NCI-H69 (cell line): ENCODE measurements at regions not wholly inside any gene's neighbourhood (a gene's known extent, or its start where the extent isn't known, plus 50 kb on each side); places are given as distances from the start of the nearest gene placed in this dataset.
A peak's percentile ranks its signal among the peaks of the same experiment; 100 is the strongest.

Experiments
- DNase-seq: peaks from one replicate; lab custom pipeline; 2025; lab: John Stamatoyannopoulos, UW

DNA sequence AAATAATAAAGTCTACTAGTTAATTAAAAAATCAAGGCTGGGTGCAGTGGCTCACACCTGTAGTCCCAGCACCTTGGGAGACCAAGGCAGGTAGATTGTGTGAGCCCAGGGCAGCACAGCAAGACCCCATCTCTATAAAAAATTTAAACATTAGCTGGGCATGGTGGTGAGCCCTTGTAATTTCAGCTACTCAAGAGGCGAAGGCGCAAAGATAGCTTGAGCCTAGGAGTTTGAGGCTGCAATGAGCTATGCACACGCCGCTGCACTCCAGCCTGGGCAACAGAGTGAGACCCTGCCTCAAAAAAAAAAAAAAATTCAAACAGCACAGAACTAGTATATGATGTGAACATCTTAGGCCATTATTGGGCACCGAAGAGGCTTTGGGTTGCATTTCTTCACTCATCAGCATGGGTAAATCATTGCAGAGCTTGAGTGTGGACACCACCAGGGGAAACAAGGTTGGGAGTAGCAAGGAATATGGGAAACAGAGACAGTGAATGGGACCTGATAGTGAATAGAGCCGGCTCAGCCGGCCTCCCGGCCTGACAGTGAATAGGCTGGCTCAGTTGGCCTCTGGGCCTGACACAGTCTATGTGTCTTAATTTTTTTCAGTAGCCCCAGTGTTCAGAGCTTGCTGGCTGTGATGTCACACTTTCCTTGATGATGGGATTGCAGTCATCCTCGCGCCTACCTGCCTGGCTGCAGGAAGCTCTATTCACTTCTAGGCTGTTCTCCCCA, 89.1 kb upstream of the ERRFI1 start:
- DNase-seq, result no peak

DNA sequence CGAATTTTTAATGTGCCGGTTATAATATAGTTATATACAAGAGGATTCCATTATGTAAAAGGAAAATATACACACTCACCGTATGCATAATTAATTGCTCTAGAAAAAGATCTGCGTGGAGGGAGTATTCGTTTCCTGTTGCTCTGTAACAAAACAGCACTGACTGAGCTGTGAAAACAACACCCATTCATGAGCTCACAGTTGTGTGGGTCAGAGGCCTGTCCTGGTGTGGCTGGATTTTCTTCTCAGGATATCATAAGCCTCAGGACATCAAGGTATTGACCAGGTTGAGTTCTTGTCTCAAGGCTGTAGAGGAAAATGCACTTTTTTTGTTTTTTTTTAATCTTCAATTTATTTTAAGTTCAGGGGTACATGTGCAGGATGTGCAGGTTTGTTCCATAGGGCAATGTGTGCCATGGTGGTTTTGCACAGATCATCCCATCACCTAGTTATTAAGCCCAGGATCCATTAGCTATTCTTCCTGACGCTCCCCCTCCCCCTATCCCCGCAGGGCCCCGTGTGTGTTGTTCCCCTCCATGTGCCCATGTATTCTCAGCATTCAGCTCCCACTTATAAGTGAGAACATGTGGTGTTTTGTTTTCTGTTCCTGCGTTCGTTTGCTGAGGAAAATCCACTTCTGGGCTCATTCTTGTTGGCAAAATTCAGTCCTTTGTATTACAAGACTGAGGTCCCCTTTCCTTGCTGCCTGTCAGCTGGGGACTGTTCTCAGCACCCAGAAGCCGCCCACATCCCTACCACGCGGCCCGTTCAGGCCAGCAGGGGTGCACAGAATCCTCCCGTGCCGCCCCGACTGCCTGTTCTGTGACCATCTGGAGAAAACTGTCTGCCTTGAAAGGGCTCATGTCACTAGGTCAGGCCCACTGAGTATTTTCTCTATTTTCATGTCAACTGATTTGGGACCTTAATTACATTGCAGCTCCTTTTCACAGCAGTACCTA, 87.4 kb upstream of the ERRFI1 start:
- DNase-seq, result peak; percentile 74

DNA sequence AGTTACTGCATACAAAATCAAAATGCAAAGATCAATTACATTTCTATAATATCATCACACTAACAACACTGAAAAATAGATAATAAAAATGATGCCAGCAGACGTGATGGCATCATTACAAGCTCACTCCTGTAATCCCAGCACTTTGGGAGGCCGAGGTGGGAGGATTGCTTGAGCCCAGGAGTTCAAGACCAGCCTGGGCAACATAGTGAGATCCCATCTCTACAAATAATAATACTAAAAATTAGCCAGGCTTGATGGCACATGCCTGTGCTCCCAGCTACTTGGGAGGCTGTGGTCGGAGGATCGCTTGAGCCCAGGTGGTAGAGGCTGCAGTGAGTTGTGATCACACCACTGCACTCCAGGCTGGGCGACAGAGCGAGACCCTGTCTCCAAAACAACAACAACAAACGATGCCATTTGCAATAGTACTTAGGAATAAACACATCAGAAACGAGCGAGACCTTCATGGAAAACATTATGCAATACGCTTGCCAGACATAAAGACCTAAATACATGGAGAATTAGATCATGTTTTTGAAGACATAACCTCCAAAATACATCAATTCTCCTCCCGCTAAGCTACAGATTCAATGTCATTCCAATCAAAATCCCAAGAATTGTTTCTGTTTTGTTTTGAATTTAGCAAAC, 86.6 kb upstream of the ERRFI1 start:
- no peak for DNase-seq

DNA sequence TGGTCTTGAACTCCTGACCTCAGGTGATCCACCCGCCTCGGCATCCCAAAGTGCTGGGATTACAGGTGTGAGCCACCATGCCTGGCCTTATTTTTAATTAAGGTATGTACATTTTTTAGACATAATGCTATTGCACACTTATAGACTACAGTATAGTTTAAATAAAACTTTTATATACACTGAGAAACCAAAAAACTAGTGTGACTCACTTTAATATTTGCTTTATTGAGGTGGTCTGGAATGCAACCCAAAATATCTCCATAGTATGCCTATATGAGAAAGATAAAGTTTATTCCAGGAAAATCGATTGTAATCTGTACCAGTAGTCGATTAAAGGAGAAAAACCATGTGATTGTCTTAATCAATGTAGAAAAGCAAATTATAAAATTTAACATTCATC, 85.5 kb upstream of the ERRFI1 start:
- no peak for DNase-seq

DNA sequence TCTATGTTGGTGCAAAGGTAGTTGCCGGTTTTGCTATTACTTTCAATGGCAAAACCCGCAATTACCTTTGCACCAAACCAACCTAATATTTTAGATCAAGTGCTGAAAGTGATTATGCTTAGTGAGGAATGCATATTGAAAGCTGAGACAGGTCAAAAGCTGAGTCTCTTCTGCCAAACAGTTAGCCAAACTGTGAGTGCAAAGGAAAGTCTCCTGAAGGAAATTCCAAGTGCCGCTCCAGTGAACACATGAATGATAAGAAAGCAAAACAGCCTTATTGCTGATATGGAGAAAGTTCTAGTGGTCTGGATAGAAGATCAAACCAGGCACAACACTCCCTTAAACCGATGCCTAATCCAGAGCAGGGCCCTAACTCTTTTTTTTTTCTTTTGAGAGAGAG, 83.1 kb upstream of the ERRFI1 start:
- no peak for DNase-seq

DNA sequence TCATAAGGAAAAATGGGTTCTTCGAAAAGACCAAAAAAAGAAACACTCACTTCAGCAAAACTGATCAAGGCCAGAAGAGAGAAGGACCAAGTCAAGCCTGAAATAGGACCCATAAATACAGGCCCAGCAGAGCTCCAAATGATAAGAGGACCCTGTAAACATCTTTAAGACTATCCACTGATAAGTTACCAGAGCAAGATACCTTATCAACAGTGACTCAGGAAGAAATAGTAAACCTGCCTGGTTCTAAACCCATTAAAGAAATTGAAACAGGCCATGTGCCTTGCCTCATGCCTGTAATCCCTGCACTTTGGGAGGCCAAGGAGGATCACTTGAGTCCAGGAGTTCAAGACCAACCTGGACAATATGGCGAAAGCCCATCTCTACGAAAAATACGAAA, 81.8 kb upstream of the ERRFI1 start:
- no peak for DNase-seq

DNA sequence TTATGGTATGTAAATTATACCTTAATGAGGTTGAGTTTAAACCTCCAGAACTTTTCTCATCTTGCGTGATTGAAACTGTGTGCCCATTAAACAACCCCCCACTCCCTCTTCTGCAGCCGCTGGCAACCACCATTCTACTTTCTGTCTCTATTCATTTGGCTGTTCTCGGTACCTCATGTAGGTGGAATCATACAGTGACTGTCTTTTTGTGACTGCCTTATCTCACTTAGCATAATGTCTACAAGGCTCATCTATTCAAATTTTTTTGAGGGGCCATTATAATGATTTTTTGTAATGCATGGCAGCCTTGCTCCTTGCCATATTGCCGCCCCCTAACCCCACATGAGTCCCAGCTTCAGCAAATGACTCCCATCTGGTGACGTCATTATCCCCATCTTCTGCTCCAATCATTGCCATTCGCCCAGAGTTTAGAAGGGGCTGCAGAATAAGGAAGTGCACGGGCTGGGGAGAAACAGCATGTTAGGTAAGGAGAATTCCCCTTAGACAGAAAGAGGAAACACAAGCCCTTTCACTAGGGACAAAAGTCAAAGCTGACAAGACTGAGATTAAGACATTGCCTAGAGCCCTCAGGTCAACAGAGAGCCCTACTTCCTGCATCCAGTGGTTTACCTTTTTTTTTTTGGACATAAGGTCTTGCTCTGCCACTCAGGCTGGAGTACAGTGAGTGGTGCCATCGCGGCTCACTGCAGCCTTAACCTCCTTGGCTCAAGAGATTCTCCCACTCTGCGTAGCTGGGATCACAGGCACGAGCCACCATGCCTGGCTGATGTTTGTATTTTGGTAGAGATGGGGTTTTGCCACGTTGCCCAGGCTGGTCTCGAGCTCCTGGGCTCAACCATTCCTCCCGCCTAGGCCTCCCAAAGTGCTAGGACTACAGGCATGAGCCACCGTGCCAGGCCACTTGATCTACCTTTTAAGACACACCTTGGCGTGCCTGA, 78.4 kb upstream of the ERRFI1 start:
- DNase-seq, result no peak

DNA sequence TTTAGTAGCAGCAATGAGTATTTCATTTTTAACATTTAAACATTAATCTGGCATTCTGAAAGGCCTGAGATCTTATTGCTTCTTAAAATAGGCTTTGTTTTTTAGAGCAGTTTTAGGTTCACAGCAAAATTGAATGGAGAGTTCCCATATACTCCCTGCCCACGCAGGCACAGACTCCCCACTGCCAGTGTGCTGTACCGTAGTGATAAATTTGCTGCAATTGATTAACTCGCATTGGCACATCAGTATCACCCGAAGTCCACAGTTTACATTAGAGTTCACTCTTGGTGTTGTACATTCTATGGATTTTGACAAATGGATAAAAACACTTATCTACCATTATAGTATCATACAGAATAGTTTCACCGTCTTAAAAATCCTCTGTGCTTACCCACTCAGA, 71.8 kb upstream of the ERRFI1 start:
- peak; percentile 40 for DNase-seq

DNA sequence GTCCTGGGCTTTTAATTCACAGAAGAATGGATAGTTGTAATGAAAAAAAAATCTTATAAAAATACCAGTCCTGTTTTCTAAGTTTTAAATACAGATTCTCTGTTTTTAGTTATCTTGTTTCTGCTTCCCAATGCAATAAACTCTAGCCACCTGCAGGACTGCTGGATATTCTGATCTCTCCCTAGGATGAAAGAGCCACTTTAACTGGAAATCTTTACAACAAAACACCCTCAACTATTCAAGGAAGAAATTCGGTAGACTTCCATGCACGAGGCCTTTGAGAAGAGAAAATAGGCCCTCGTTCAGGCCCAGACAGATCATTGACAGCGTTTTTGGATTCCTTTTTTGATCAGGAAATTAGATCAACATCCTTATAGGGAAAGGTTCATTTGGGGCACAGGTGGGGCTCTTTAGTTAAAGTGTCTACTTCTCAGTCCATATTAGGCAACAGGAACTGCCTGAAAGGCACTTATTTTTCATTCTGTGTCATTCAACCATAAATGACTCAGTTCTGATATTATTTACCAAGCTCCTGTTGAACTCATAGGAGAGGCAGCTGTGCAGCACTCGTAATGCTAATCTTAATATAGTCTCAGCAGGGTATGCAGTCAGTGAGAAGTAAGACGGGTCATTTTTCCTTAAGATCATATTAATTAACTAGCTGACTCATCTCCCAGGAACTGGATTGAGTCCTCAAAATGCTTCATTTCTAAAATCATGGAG, 71.1 kb upstream of the ERRFI1 start:
- DNase-seq, result peak; percentile 90

DNA sequence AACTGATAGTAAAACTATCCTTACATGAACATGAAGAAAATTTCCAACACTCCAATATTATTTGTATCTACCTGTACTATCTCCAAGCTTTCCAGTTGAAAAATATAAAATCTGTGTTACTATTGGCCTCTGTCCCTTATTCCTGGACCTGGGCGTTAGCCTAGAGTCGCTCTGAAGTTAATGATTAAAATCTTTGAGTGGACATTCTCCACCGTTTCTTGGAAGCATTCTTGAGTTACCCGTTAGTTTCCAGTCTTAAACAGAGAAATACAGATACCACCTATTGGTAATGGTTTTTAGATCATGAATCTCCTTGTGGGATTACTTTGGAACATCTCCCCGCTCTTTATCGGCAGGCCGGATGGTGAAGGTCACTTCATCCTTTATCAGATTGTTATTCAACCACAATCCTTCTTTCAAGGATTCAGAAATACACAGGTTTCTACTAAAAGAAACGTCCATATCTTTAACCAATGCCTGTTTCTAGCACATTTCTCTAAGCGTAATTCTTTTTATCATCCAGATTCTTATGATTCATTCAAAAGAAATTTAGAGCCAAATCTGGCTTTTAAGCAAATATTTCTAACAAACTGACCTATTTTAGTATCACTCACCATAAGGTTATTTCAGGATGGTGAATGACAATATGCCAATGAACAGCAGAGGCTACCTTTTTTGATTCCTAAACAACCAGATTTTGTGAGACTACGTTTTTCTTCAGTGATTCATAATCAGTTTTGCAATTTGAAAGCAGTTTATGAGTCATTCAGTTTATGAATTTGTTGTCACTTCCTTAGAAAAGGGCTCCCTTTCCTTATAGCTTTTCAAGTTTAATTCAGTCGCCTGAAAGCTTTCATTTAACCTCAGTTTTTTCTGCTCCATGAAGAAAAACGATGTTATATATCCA, 70.2 kb upstream of the ERRFI1 start:
- no peak for DNase-seq

DNA sequence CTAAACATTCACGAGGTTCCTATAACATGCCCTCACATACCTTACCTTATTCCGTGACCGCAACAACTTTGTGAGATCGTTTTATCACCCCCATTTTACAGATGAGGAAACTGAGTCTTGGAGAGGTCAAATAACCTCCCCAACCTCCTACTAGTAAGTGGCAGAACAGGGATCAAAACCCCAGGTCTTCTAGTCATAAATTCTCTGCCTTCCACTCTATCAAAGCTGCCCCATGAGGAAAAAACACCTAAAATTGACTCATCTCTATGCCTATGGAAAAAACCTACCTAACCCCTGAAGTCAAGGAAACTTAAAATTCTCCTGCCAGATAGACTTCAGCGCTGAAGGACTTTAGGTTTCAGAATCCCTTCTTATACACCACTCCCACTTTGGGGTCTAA, 69.5 kb upstream of the ERRFI1 start:
- no peak for DNase-seq

DNA sequence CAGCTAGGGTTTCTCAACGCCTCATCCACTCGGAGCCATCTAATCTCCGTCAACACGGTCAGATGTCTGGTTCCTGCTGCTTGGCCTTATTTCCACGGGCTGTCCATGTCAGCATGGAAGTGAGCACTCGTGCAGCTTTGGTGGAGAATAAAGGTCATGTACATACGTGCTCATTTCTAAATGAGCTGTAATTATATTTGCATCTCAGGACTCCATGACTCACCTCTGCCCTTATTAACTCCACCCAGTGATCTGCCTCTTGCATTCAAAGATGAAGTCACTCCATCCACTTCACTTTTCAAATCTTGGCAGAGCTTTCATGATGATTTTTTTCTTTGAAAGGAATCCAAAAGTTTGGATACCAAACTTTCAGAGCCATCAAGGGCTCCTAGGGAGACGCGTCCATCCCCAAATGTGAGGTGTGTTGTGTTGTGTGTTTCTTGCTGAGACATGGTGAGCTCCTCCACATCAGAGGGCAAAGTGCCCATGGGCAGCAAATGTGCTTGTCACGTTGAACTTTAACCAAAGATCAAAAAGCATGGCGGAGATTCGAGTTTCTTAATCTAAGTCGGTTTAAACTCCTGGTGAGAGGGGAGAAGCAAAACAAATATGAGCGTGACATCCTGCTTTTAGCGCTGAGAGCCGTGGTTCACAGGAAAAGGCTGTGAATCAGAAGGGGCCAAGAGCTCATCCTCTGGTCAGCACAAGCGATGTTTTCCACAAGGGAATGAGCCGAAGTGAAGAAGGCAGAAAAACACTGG, 68.6 kb upstream of the ERRFI1 start:
- DNase-seq, result peak; percentile 66

DNA sequence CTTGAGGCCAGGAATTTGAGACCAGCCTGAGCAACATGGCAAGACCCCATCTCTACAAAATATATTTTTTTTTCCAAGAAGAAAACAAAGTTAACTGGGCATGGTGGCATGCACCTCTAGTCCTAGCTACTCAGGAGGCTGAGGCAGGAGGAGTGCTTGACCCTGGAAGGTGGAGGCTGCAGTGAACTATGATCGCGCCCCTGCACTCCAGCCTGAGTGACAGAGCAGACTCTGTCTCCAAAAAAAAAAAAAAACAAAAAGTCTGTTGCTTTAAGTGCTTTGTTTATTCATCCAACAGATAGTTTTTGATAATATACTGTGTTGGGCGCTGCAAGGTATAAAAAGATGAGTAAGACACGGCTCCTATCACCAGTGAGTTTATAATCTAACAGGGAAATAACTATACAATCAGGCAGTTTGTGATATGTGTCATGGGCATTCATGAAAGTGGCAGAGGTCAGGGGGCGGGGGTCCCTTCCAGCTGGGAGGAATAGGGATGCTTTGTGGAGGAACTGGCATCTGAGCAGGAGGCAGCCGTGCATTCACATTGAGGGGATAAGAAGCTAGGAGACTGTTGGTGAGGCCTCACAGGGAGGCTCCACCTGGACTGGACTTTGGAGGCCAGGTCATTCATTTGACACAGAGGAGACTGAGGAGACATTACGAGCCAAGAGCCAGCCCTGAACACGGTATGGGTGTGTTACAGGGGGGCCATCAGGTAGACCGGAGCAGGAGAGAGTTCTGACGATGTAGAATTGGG, 67.3 kb upstream of the ERRFI1 start:
- no peak for DNase-seq

DNA sequence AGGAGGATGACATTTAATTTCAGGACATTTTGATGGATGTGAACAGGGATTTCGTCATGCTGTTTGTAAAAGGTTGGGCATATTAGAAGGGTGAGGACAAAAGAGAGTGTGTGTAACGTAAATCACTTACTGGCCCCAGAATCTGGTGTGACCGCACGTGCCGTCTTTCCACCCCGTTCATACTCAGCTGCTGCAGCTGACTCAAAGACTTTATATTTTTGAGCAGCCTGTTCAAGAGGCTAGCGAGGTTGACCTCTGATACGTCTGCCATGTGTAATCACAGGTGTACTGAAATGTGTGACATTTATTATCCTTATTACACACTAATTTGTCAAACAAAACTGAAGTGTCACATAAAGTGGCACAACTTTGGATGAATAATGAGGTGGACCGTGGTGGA, 66.5 kb upstream of the ERRFI1 start:
- DNase-seq, result no peak

DNA sequence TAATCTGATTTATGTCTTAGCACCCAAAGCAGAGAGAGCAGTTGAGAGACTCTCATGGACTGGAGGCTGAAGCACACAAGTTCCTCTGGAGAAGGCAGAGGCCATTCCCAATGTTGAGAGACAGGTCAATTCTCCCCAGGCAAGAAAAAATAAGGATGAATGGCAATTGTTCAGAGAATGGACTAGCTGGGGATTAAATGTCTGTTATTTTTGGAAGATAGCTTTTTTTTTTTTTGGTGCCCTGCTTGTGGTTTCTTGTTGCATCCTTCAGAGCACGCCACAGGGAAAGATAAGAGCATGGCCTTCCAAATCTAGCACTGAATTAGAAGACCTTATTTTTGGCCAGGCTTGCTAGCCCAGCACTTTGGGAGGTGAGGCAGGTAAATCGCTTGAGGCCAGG, 65.6 kb upstream of the ERRFI1 start:
- no peak for DNase-seq

DNA sequence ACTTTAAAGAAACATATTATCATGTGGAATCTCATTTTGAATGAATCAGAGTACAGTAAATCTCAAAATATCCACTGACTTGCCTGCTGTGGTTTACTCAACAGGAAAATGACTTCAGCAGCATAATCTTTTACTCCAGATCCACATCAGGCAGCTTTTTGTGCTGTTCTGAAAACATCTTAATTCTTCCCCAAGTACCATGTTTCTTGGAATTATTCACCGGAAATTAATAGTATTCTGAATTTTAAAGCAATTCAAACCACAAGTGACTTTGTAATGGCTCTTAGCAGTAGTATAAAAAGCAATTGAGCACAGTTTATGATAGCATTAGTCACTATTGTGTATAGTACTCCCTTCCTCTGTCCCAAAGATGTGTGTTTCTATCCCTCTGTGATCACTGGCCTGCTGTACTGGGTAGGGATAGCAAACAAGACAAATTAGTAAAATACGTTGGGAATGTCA, 64.2 kb upstream of the ERRFI1 start:
- DNase-seq, result no peak

DNA sequence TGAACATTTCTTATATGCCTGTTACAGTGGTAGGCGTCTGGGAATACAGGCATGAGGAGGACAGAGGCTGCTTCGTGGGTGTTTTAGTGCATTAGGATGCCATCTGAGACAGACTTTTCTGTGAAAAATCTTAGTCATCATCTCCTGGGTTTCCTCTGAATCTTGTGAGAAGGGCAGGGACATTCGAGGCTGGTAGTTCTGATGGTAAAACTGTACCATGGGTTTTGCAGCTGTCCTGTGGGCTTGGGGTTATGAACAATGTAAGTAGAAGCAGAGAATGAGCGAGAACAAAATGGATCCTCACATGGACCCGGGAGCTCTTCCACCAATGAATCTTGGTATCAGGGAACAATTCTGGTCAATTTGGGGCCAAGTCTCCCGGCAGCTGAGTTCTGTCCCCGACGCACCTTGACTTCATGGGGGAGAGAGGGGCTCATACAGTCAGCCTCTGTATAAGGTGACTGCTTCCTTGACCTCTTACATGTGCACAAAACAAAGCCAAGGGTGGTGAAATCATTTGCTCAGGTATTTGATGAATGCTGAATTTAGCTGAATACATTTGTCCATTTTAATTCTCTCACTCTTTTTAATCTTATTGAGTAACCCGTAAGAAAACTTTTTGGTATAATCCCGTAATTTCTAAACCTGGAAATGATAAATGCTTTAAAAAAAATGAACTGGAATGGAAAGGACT, 63.6 kb upstream of the ERRFI1 start:
- DNase-seq, result no peak

DNA sequence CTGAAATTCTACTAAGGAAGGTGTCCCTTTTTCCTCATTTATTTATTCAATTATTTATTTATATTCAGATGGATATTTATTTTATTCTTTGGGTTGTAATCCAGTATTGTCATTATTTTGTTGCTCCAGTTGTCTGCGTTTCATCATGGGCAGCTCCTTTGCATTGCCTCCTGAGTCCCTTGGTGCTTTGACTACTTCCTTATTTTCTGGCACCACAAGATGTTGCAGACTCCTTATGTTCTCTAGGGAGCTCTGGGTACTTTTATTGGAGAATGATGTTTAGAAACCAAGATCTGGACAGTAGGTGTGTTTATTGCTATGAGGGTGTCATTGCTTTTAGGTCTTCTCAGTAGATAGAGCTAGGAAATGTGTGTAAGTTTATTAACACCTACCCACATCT, 59.9 kb upstream of the ERRFI1 start:
- no peak for DNase-seq
